GM23338 (cell line): ENCODE measurements at regions not wholly inside any gene's neighbourhood (a gene's known extent, or its start where the extent isn't known, plus 50 kb on each side); places are given as distances from the start of the nearest gene placed in this dataset.

Experiments used
- CREB1 ChIP-seq: fragments of 250-450 bp; sonication (Bioruptor Pico); IDR thresholded peaks from 2 replicates; pipeline ENCODE4 v1.5.0; 2020; ENCODE audit warnings: low read depth, mild to moderate bottlenecking, moderate library complexity
- EZH2 ChIP-seq: fragments of 200-600 bp; sonication (generic); IDR thresholded peaks from one replicate; pipeline ENCODE4 v1.8.0; 2017; ENCODE audit warnings: antibody characterized with exemption, mild to moderate bottlenecking, low read depth; ENCODE audit not compliant: unreplicated experiment
- EZH2phosphoT487 ChIP-seq: fragments of 200-600 bp; sonication (generic); IDR thresholded peaks from one replicate; pipeline ENCODE4 v1.8.1; 2018; ENCODE audit warnings: antibody characterized with exemption; ENCODE audit not compliant: unreplicated experiment
- JUNB ChIP-seq: IDR thresholded peaks from one replicate; pipeline ENCODE4 v1.6.1; 2016; ENCODE audit warnings: antibody characterized with exemption; ENCODE audit not compliant: unreplicated experiment
- NANOG ChIP-seq: IDR thresholded peaks from 2 replicates; pipeline ENCODE4 v1.6.1; 2016; ENCODE audit warnings: antibody characterized with exemption, borderline replicate concordance
- POLR2AphosphoS5 ChIP-seq: IDR thresholded peaks from 2 replicates; pipeline ENCODE4 v1.6.1; 2016; ENCODE audit warnings: antibody characterized with exemption, low read depth
- STAT1 ChIP-seq: IDR thresholded peaks from one replicate; pipeline ENCODE4 v1.6.1; 2016; ENCODE audit warnings: antibody characterized with exemption; ENCODE audit not compliant: unreplicated experiment
- ZNF114 ChIP-seq: fragments of 250-450 bp; sonication (Bioruptor Pico); IDR thresholded peaks from 2 replicates; pipeline ENCODE4 v1.5.0; 2020; ENCODE audit warnings: mild to moderate bottlenecking, moderate library complexity
- ZNF331 ChIP-seq: fragments of 250-450 bp; sonication (Bioruptor Pico); IDR thresholded peaks from 2 replicates; pipeline ENCODE4 v1.5.0; 2020; ENCODE audit warnings: low read depth, mild to moderate bottlenecking, moderate library complexity
- TF ChIP-seq, protein P1 (sequence below), 2 experiments: fragments of 200-600 bp in 1 of 2; sonication (generic) in 1 of 2; conservative IDR thresholded peaks; 2 replicates each; pipeline versions ENCODE4 v1.5.1 to v1.6.1; 2016 to 2017; ENCODE audit warnings: antibody characterized with exemption in 2 of 2, low read depth in 2 of 2, mild to moderate bottlenecking in 2 of 2, moderate library complexity in 1 of 2
- TF ChIP-seq, protein P2 (sequence below): IDR thresholded peaks from one replicate; pipeline ENCODE4 v1.6.1; 2018; ENCODE audit warnings: antibody characterized with exemption; ENCODE audit not compliant: unreplicated experiment
- TF ChIP-seq, protein P3 (sequence below): IDR thresholded peaks from 2 replicates; pipeline ENCODE4 v1.6.1; 2016; ENCODE audit warnings: antibody characterized with exemption
- TF ChIP-seq, protein P4 (sequence below): fragments of 250-450 bp; sonication (Bioruptor Pico); IDR thresholded peaks from 2 replicates; pipeline ENCODE4 v1.5.0; 2020; ENCODE audit warnings: mild to moderate bottlenecking, moderate library complexity

DNA sequence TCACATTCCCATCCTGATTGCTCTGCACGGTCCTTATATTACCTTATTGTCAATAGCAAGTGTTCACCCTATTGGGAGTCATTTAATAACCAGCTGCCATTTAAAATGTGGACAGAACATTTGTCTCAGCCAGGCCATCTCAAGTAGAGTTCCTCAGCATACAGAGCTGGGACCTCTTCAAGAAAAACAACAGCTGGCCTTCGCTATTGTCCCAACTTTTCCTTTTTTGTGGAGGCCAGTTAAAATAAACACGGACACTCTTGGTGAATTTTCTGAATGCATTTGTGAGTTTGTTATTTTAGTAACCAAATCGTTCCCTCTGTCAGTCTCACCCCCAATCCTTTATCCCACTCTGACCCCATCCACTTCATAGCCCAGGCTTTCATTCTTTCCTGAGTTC lies 395.3 kb upstream of the PITX2 start:
- TF ChIP-seq EZH2: no peak
- TF ChIP-seq, protein P1, sequence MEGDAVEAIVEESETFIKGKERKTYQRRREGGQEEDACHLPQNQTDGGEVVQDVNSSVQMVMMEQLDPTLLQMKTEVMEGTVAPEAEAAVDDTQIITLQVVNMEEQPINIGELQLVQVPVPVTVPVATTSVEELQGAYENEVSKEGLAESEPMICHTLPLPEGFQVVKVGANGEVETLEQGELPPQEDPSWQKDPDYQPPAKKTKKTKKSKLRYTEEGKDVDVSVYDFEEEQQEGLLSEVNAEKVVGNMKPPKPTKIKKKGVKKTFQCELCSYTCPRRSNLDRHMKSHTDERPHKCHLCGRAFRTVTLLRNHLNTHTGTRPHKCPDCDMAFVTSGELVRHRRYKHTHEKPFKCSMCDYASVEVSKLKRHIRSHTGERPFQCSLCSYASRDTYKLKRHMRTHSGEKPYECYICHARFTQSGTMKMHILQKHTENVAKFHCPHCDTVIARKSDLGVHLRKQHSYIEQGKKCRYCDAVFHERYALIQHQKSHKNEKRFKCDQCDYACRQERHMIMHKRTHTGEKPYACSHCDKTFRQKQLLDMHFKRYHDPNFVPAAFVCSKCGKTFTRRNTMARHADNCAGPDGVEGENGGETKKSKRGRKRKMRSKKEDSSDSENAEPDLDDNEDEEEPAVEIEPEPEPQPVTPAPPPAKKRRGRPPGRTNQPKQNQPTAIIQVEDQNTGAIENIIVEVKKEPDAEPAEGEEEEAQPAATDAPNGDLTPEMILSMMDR (conservative IDR thresholded peaks at IDR 0.05; ENCODE audit: low read depth in 2 of 2): no peak
- no peak for TF ChIP-seq POLR2AphosphoS5
- TF ChIP-seq STAT1: no peak
- TF ChIP-seq, protein P2, sequence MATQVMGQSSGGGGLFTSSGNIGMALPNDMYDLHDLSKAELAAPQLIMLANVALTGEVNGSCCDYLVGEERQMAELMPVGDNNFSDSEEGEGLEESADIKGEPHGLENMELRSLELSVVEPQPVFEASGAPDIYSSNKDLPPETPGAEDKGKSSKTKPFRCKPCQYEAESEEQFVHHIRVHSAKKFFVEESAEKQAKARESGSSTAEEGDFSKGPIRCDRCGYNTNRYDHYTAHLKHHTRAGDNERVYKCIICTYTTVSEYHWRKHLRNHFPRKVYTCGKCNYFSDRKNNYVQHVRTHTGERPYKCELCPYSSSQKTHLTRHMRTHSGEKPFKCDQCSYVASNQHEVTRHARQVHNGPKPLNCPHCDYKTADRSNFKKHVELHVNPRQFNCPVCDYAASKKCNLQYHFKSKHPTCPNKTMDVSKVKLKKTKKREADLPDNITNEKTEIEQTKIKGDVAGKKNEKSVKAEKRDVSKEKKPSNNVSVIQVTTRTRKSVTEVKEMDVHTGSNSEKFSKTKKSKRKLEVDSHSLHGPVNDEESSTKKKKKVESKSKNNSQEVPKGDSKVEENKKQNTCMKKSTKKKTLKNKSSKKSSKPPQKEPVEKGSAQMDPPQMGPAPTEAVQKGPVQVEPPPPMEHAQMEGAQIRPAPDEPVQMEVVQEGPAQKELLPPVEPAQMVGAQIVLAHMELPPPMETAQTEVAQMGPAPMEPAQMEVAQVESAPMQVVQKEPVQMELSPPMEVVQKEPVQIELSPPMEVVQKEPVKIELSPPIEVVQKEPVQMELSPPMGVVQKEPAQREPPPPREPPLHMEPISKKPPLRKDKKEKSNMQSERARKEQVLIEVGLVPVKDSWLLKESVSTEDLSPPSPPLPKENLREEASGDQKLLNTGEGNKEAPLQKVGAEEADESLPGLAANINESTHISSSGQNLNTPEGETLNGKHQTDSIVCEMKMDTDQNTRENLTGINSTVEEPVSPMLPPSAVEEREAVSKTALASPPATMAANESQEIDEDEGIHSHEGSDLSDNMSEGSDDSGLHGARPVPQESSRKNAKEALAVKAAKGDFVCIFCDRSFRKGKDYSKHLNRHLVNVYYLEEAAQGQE: no peak
- no peak for TF ChIP-seq EZH2phosphoT487
- TF ChIP-seq, protein P3, sequence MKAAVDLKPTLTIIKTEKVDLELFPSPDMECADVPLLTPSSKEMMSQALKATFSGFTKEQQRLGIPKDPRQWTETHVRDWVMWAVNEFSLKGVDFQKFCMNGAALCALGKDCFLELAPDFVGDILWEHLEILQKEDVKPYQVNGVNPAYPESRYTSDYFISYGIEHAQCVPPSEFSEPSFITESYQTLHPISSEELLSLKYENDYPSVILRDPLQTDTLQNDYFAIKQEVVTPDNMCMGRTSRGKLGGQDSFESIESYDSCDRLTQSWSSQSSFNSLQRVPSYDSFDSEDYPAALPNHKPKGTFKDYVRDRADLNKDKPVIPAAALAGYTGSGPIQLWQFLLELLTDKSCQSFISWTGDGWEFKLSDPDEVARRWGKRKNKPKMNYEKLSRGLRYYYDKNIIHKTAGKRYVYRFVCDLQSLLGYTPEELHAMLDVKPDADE: no peak
- no peak for TF ChIP-seq JUNB
- no peak for TF ChIP-seq CREB1 (CRISPR knock-in tag)
- no peak for TF ChIP-seq ZNF114 (CRISPR knock-in tag)
- TF ChIP-seq, protein P4, sequence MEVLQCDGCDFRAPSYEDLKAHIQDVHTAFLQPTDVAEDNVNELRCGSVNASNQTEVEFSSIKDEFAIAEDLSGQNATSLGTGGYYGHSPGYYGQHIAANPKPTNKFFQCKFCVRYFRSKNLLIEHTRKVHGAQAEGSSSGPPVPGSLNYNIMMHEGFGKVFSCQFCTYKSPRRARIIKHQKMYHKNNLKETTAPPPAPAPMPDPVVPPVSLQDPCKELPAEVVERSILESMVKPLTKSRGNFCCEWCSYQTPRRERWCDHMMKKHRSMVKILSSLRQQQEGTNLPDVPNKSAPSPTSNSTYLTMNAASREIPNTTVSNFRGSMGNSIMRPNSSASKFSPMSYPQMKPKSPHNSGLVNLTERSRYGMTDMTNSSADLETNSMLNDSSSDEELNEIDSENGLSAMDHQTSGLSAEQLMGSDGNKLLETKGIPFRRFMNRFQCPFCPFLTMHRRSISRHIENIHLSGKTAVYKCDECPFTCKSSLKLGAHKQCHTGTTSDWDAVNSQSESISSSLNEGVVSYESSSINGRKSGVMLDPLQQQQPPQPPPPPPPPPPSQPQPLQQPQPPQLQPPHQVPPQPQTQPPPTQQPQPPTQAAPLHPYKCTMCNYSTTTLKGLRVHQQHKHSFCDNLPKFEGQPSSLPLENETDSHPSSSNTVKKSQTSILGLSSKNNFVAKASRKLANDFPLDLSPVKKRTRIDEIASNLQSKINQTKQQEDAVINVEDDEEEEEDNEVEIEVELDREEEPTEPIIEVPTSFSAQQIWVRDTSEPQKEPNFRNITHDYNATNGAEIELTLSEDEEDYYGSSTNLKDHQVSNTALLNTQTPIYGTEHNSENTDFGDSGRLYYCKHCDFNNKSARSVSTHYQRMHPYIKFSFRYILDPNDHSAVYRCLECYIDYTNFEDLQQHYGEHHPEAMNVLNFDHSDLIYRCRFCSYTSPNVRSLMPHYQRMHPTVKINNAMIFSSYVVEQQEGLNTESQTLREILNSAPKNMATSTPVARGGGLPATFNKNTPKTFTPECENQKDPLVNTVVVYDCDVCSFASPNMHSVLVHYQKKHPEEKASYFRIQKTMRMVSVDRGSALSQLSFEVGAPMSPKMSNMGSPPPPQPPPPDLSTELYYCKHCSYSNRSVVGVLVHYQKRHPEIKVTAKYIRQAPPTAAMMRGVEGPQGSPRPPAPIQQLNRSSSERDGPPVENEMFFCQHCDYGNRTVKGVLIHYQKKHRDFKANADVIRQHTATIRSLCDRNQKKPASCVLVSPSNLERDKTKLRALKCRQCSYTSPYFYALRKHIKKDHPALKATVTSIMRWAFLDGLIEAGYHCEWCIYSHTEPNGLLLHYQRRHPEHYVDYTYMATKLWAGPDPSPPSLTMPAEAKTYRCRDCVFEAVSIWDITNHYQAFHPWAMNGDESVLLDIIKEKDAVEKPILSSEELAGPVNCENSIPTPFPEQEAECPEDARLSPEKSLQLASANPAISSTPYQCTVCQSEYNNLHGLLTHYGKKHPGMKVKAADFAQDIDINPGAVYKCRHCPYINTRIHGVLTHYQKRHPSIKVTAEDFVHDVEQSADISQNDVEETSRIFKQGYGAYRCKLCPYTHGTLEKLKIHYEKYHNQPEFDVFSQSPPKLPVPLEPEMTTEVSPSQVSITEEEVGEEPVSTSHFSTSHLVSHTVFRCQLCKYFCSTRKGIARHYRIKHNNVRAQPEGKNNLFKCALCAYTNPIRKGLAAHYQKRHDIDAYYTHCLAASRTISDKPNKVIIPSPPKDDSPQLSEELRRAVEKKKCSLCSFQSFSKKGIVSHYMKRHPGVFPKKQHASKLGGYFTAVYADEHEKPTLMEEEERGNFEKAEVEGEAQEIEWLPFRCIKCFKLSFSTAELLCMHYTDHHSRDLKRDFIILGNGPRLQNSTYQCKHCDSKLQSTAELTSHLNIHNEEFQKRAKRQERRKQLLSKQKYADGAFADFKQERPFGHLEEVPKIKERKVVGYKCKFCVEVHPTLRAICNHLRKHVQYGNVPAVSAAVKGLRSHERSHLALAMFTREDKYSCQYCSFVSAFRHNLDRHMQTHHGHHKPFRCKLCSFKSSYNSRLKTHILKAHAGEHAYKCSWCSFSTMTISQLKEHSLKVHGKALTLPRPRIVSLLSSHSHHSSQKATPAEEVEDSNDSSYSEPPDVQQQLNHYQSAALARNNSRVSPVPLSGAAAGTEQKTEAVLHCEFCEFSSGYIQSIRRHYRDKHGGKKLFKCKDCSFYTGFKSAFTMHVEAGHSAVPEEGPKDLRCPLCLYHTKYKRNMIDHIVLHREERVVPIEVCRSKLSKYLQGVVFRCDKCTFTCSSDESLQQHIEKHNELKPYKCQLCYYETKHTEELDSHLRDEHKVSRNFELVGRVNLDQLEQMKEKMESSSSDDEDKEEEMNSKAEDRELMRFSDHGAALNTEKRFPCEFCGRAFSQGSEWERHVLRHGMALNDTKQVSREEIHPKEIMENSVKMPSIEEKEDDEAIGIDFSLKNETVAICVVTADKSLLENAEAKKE: no peak
- no peak for TF ChIP-seq ZNF331
- no peak for TF ChIP-seq NANOG
